ENCODE measurements at regions not wholly inside any gene's neighbourhood (a gene's known extent, or its start where the extent isn't known, plus 50 kb on each side); places are given as distances from the start of the nearest gene placed in this dataset.

GRCh38 chrX:74216421-74216820 lies 87.6 kb upstream of the ZCCHC13 start:
- TF ChIP-seq EZH2 (IDR thresholded peaks at IDR 0.05; ENCODE audit: borderline replicate concordance, low read depth, low read length, severe bottlenecking), result no peak
- no peak for TF ChIP-seq CTCF (IDR thresholded peaks at IDR 0.05; ENCODE audit: borderline replicate concordance, extremely low read depth, low read length, poor library complexity, severe bottlenecking)
